Heart right ventricle (tissue), 16 donors: ENCODE measurements at regions not wholly inside any gene's neighbourhood (a gene's known extent, or its start where the extent isn't known, plus 50 kb on each side); places are given as distances from the start of the nearest gene placed in this dataset.

Experiments
- ATAC-seq, 8 donors: fragments of 200-7000 bp; cut with Tn5 transposase; one replicate each; pipeline ENCODE4 v1.9.1; 2020; ENCODE audit warnings: mild to moderate bottlenecking in 8 of 8, moderate library complexity in 8 of 8, moderate number of reproducible peaks in 1 of 8
- DNase-seq, 2 donors: peaks; one replicate each; pipeline ENCODE4 v3.0.0-alpha.2; 2020
- H3K27ac ChIP-seq, 10 donors: fragments of 200-600 bp; sonication (generic) in 2 of 10; one replicate each; pipeline versions ENCODE4 v1.5.0 to v1.8.0; 2020 to 2022; ENCODE audit warnings: mild to moderate bottlenecking in 3 of 10
- H3K27me3 ChIP-seq, 7 donors: fragments of 200-600 bp; one replicate each; pipeline ENCODE4 v1.8.0; 2021 to 2022; ENCODE audit warnings: mild to moderate bottlenecking in 2 of 7
- H3K36me3 ChIP-seq, 9 donors: fragments of 200-600 bp; sonication (generic) in 1 of 9; one replicate each; pipeline versions ENCODE4 v1.5.0 to v1.8.0; 2020 to 2022; ENCODE audit warnings: mild to moderate bottlenecking in 2 of 9
- H3K4me1 ChIP-seq, 9 donors: fragments of 200-600 bp; sonication (generic) in 1 of 9; one replicate each; pipeline versions ENCODE4 v1.5.0 to v1.8.0; 2020 to 2022; ENCODE audit warnings: mild to moderate bottlenecking in 4 of 9
- H3K4me3 ChIP-seq, 10 donors: fragments of 200-600 bp; sonication (generic) in 2 of 10; one replicate each; pipeline versions ENCODE4 v1.5.0 to v1.8.0; 2020 to 2022; ENCODE audit warnings: mild to moderate bottlenecking in 7 of 10, moderate library complexity in 2 of 10
- H3K9me3 ChIP-seq, 11 donors: fragments of 200-600 bp in 10 of 11; sonication (generic) in 2 of 11; one replicate each; pipeline versions ENCODE4 v1.5.0 to v1.8.0; 2013 to 2022; ENCODE audit warnings: mild to moderate bottlenecking in 2 of 11, control low read depth in 1 of 11, moderate library complexity in 1 of 11
- WGBS, 2 donors: extraction: QIAGEN DNeasy Blood & Tissue Kit; methylation state at CpG; one replicate each; pipeline ENCODE4 v1.1.7; 2013; ENCODE audit warnings: inconsistent platforms in 1 of 2; 5-methylcytosine and 5-hydroxymethylcytosine counted together
- intact Hi-C, 10 donors: fragments of 100-400 bp; cut with DNase I; formaldehyde crosslinking; loops; one replicate each; pipeline versions ENCODE4 v1.11.1 to v1.14.2; 2022
- TF ChIP-seq, protein P1 (sequence below), 9 donors: fragments of 200-600 bp; sonication (generic) in 2 of 9; IDR thresholded peaks; one replicate each; pipeline versions ENCODE4 v1.5.0 to v1.8.0; 2021 to 2022; ENCODE audit warnings: antibody characterized with exemption in 9 of 9, mild to moderate bottlenecking in 5 of 9, moderate library complexity in 1 of 9
- donor health status: Arrhythmogenic right ventricular cardiomyopathy.
- donor health status: ischemic (EF 13 %, LVEDD 7.1; RV severe dilation, severe dysfunction).
- donor health status: healthy with polysubstance abuse.
- donor health status: DM: no; HTN: yes; CAD: no.
- donor health status: DM: no; HTN: no; CAD: no.
- donor health status: ischemic (EF 25% LVEDD 6.9; RV normal size, moderate dysfunction).
- donor health status: ischemic (EF 25% LVEDD 5.7; RV mildly dilated, moderate dysfunction).
- donor health status: healthy.
- donor health status: DM: yes; HTN: yes; CAD: no.
- donor health status: Ischemic cardiomyopathy.
- donor health status: ischemic (EF 35%, LVEDD 5.7; RV mildly dilated, moderate dysfunction).
- donor health status: nonischemic (EF 11% LVEDD 7.7; RV severe dilation, severe dysfunction).
- donor health status: DM: yes; HTN: yes; CAD: no.
- donor health status: PGD.
- donor health status: ischemic (EF 29% LVEDD 5.4; RV normal size, mild dysfunction).
- donor health status: nonischemic (EF 23%, LVEDD 6.1; RV moderate dilation, normal function).

DNA sequence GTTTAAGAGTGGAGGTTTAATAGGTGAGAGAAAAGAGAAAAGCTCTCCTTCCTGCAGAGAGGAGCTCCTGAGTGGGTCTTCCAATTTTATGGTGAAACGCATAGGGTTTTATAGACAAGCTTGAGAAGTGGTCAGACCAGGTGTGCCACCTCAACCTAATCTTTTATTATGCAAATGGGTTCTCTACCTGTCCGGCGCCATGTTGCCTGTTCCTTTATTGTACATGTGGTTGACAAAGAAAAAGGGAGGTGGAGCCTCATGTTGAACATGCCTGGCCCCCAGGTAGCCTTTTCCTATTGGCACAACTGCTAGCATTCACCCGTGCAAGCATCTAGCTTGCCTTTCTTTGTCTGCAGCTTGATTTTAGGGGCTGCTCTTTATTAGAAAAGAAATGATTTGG, 115.9 kb upstream of the F13A1 start:
- H3K27me3 ChIP-seq = no peaks in the 10 kb centered on the region
- intact Hi-C loops = no loop called here
- no peak overlapping the region for H3K4me3 ChIP-seq
- H3K9me3 ChIP-seq = peaks cover 0 to 5% (median 0%) of the 10 kb centered on the region in 11 donors
- H3K36me3 ChIP-seq = no peaks in the 10 kb centered on the region
- no peak overlapping the region for H3K27ac ChIP-seq
- TF ChIP-seq, protein P1, sequence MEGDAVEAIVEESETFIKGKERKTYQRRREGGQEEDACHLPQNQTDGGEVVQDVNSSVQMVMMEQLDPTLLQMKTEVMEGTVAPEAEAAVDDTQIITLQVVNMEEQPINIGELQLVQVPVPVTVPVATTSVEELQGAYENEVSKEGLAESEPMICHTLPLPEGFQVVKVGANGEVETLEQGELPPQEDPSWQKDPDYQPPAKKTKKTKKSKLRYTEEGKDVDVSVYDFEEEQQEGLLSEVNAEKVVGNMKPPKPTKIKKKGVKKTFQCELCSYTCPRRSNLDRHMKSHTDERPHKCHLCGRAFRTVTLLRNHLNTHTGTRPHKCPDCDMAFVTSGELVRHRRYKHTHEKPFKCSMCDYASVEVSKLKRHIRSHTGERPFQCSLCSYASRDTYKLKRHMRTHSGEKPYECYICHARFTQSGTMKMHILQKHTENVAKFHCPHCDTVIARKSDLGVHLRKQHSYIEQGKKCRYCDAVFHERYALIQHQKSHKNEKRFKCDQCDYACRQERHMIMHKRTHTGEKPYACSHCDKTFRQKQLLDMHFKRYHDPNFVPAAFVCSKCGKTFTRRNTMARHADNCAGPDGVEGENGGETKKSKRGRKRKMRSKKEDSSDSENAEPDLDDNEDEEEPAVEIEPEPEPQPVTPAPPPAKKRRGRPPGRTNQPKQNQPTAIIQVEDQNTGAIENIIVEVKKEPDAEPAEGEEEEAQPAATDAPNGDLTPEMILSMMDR (IDR thresholded peaks at IDR 0.05) = no peak
- ATAC-seq (no peak), DNase-seq (no peak)
- H3K4me1 ChIP-seq = peaks cover 0 to 2% (median 0%) of the 10 kb centered on the region in 9 donors
- 89 to 90% methylated on average over 4 of the region's 4 CpGs for WGBS, 2 donors

DNA sequence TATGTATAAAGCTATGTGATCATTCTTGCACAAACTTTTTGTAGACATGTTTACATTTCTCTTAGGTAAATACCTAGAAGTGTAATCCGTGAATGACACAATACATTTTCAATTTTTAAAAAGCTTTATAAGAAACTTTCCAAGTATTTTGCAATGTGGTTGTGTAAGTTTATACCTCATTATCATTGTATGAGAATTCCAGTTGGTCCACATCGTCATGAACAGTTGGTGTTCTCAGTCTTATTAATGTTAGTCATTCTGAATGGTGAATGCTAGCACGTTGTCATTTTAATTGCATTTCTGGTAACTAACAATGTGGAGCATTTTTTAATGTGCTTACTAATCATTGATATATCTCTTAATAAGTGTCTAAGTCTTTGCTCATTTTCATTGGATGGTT, 116.5 kb upstream of the F13A1 start:
- Histone ChIP-seq H3K4me1 (peaks cover 0 to 2% (median 0%) of the 10 kb centered on the region in 9 donors), H3K9me3 (peaks cover 0 to 5% (median 0%) of the 10 kb centered on the region in 11 donors), H3K4me3 (no peak overlapping the region), H3K27ac (no peak overlapping the region), H3K36me3 (no peaks in the 10 kb centered on the region), H3K27me3 (no peaks in the 10 kb centered on the region)
- intact Hi-C loops = no loop called here
- WGBS, 2 donors = 77 to 83% methylated on average over 3 of the region's 3 CpGs
- DNase-seq = no peak
- TF ChIP-seq, protein P1 (IDR thresholded peaks at IDR 0.05) = no peak
- no peak for ATAC-seq

DNA sequence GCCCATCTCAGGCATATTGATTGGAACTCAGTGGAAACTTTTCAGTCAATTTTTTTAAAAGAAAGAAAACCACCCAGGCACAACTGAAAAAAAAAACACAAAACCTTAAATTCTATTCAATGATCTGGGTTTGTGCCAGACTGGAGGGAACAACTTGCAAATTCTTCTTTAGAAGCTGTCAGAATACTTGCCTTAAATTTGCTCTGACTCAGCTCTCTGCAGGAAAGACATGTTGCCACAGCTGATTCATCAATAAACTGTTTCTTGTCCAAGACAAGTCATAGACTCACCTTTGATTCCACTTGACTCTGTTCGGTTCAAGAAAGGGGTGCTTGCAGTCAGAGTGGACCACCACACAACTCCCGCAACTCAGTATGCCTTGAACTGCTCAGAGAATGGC, 117.8 kb upstream of the F13A1 start:
- TF ChIP-seq, protein P1 (IDR thresholded peaks at IDR 0.05) = no peak
- no peak for ATAC-seq
- 76 to 81% methylated on average over 2 of the region's 2 CpGs for WGBS, 2 donors

DNA sequence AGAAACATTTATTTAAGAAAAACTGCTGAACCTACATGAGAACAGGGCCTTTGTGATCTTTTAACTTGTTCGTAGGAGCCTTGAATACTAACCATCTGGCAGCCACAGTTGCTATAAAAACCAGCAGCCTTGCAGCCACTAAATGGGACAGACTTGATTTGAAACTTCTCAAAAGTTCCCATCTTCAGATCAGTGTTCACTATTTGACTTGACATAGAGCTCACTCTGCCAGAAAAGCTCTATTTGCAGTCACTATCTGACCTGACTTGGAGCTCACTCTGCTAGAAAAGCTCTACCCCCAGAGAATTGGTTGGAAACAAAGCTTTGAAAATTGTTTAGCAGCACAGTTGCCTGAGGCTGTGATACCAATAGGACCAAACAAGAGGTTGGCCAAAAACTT, 119.3 kb upstream of the F13A1 start:
- ATAC-seq (no peak), DNase-seq (no peak)
- Histone ChIP-seq H3K9me3 (peaks cover 0 to 9% (median 0%) of the 10 kb centered on the region in 11 donors), H3K27me3 (no peaks in the 10 kb centered on the region), H3K36me3 (no peaks in the 10 kb centered on the region), H3K4me1 (peaks cover 0 to 2% (median 0%) of the 10 kb centered on the region in 9 donors), H3K27ac (no peak overlapping the region), H3K4me3 (no peak overlapping the region)
- intact Hi-C loops = no loop called here
- 71 to 74% methylated on average over 1 of the region's 1 CpG for WGBS, 2 donors
- TF ChIP-seq, protein P1 (IDR thresholded peaks at IDR 0.05) = no peak

More for the DNA sequence above, 117.8 kb upstream of the F13A1 start:
- Histone ChIP-seq H3K9me3 (peaks cover 0 to 9% (median 0%) of the 10 kb centered on the region in 11 donors), H3K27ac (no peak overlapping the region), H3K4me1 (peaks cover 0 to 2% (median 0%) of the 10 kb centered on the region in 9 donors), H3K36me3 (no peaks in the 10 kb centered on the region), H3K27me3 (no peaks in the 10 kb centered on the region), H3K4me3 (no peak overlapping the region)
- DNase-seq = no peak
- intact Hi-C loops = no loop called here
